ENCODE measurements at regions not wholly inside any gene's neighbourhood (a gene's known extent, or its start where the extent isn't known, plus 50 kb on each side); places are given as distances from the start of the nearest gene placed in this dataset.

DNA sequence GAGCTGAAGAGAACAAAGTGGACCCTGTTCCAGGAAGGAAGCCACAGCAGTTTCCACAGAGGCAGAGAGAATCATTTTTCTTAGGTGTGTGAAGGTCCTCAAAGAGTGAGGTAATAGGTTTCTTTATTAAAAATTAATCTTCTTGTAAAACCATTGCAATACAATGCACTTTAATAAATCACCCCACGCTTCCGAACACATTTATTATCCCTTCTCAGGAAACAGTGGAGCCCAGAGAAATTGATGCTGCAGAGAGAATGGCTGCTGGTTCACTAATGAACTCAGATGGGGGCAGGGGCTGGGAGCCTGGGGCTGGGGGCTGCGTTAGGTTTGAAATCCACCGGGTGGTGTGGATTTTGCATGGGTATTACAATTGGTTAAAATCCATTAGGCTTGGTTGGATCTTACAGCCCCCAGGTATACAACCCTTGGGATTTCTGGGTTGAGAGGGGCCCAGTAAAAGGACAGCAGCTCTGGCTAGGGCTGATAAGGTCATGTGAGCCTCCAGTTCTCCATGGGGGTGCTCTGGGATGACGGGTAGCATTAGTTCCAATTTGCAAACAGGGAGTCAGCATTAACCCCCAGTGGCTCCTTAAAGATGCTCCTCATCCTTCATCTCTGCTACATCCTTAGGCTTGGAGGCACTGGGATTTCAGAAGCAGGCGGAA, 718.1 kb upstream of the EEF2KMT start:
- no peak for TF ChIP-seq CTCF (IDR thresholded peaks at IDR 0.05)
- TF ChIP-seq POLR2A (IDR thresholded peaks at IDR 0.05) = no peak

All from breast epithelium (tissue), 3 donors.